KMS-11 (cell line): ENCODE measurements at regions not wholly inside any gene's neighbourhood (a gene's known extent, or its start where the extent isn't known, plus 50 kb on each side); places are given as distances from the start of the nearest gene placed in this dataset.

Experiments used
- H2AFZ ChIP-seq: fragments of 200-600 bp; sonication (generic); 2 replicates; pipeline ENCODE4 v1.6.1; 2016; ENCODE audit warnings: antibody characterized with exemption, mixed run types, low read depth
- H3K27ac ChIP-seq: fragments of 200-600 bp; sonication (generic); 2 replicates; pipeline ENCODE4 v1.6.1; 2016; ENCODE audit warnings: mild to moderate bottlenecking, mixed run types
- H3K27me3 ChIP-seq: fragments of 200-600 bp; sonication (generic); 2 replicates; pipeline ENCODE4 v1.6.1; 2017; ENCODE audit warnings: mild to moderate bottlenecking, low read depth, mixed run types, moderate library complexity; ENCODE audit not compliant: insufficient read depth
- H3K36me3 ChIP-seq: fragments of 200-600 bp; sonication (generic); 2 replicates; pipeline ENCODE4 v1.6.1; 2017; ENCODE audit warnings: mild to moderate bottlenecking, mixed run types; ENCODE audit not compliant: insufficient read depth
- H3K4me1 ChIP-seq: fragments of 200-600 bp; sonication (generic); 2 replicates; pipeline ENCODE4 v1.6.1; 2016; ENCODE audit warnings: mild to moderate bottlenecking, low read depth, mixed run types; ENCODE audit not compliant: poor library complexity, severe bottlenecking
- H3K4me2 ChIP-seq: fragments of 200-600 bp; sonication (generic); 2 replicates; pipeline ENCODE4 v1.7.0; 2016; ENCODE audit warnings: mild to moderate bottlenecking, mixed run types
- H3K4me3 ChIP-seq: fragments of 200-600 bp; sonication (generic); IDR thresholded peaks from 2 replicates; pipeline ENCODE4 v1.6.1; 2017; ENCODE audit warnings: low read depth, low read length, mixed read lengths; ENCODE audit not compliant: insufficient read depth
- H3K79me2 ChIP-seq: fragments of 200-600 bp; sonication (generic); 2 replicates; pipeline ENCODE4 v1.6.1; 2016; ENCODE audit warnings: low read depth, mixed run types; ENCODE audit not compliant: insufficient read depth
- H3K9ac ChIP-seq: fragments of 200-600 bp; sonication (generic); 2 replicates; pipeline ENCODE4 v1.6.1; 2016; ENCODE audit warnings: mild to moderate bottlenecking, mixed run types
- H4K20me1 ChIP-seq: fragments of 200-600 bp; sonication (generic); 2 replicates; pipeline ENCODE4 v1.6.1; 2016; ENCODE audit warnings: mild to moderate bottlenecking, mixed run types; ENCODE audit not compliant: insufficient read depth
- TF ChIP-seq, protein P1 (sequence below): fragments of 200-600 bp; sonication (generic); conservative IDR thresholded peaks from 2 replicates; pipeline ENCODE4 v1.6.1; 2017; ENCODE audit warnings: low read depth, mild to moderate bottlenecking, antibody characterized with exemption, low read length, moderate library complexity, mixed read lengths

DNA sequence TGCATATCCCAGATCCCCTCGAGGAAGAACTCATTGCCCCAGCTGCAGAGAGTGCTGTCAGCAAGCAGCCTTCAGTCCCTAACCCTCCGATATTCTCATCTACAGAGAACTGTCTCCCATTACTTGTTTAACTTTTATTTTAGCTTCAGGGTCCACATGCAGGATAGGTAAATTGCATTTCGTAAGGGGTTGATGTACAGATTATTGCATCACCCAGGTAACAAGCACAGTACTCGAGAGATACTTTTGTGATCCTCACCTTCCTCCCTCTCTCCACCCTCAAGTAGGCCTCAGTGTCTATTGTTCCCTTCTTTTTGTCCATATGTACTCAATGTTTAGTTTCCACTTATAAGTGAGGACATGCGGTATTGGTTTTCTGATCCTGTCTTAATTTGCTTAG lies 171.5 kb upstream of the IRS2 start:
- Histone ChIP-seq H3K36me3 (no peaks in the 10 kb centered on the region), H3K4me2 (no peak overlapping the region), H4K20me1 (no peaks in the 10 kb centered on the region), H3K4me3 (no peak overlapping the region), H3K9ac (no peak overlapping the region), H3K4me1 (no peaks in the 10 kb centered on the region), H3K27me3 (no peaks in the 10 kb centered on the region), H3K79me2 (no peaks in the 10 kb centered on the region), H3K27ac (no peak overlapping the region), H2AFZ (no peak overlapping the region)
- TF ChIP-seq, protein P1, sequence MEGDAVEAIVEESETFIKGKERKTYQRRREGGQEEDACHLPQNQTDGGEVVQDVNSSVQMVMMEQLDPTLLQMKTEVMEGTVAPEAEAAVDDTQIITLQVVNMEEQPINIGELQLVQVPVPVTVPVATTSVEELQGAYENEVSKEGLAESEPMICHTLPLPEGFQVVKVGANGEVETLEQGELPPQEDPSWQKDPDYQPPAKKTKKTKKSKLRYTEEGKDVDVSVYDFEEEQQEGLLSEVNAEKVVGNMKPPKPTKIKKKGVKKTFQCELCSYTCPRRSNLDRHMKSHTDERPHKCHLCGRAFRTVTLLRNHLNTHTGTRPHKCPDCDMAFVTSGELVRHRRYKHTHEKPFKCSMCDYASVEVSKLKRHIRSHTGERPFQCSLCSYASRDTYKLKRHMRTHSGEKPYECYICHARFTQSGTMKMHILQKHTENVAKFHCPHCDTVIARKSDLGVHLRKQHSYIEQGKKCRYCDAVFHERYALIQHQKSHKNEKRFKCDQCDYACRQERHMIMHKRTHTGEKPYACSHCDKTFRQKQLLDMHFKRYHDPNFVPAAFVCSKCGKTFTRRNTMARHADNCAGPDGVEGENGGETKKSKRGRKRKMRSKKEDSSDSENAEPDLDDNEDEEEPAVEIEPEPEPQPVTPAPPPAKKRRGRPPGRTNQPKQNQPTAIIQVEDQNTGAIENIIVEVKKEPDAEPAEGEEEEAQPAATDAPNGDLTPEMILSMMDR = no peak

DNA sequence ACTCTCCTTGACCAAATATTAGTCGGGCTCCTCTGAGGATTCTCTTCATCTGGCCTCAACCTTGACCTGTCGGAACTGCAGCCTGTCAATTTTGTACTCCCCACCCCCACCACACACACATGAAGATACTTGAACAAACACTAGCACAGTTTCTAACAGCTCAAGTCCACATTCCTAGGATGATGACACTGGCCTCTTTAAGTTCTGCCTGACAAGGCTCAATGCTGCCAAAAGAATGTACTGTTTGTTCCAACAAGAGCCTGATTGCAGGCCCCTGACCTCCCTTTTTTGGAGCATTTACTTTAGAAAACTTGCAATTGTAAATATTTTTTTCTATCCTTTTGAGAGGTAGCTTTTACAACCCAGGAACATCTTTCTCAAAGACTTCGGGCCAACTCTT lies 169.2 kb upstream of the IRS2 start:
- no peaks in the 10 kb centered on the region for H4K20me1 ChIP-seq
- H3K9ac ChIP-seq = no peak overlapping the region
- no peaks in the 10 kb centered on the region for H3K27me3 ChIP-seq
- no peak overlapping the region for H2AFZ ChIP-seq
- H3K4me3 ChIP-seq = no peak overlapping the region
- H3K4me2 ChIP-seq = no peak overlapping the region
- H3K36me3 ChIP-seq = no peaks in the 10 kb centered on the region
- no peaks in the 10 kb centered on the region for H3K4me1 ChIP-seq
- TF ChIP-seq, protein P1 = no peak
- H3K79me2 ChIP-seq = no peaks in the 10 kb centered on the region
- no peak overlapping the region for H3K27ac ChIP-seq

DNA sequence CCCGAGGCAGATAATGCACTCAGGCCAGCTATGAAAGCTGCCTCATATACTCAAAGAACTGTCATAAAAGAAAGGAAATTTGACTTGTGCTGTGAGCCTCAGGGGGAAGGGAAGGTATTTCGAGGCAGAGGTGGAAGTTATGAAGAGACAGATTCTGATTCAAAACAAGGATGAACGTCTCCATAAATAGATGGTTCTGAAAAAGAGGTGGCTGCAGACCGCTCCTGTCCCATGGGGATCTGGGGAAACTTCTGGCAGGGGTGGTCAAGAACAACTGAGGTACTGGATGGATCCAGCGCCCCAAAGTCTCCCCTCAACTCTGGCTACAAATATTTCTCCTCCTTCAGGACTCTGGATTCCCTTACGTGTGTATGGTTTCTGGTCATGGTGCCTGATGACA lies 168.1 kb upstream of the IRS2 start:
- TF ChIP-seq, protein P1 = no peak
- no peaks in the 10 kb centered on the region for H3K27me3 ChIP-seq

DNA sequence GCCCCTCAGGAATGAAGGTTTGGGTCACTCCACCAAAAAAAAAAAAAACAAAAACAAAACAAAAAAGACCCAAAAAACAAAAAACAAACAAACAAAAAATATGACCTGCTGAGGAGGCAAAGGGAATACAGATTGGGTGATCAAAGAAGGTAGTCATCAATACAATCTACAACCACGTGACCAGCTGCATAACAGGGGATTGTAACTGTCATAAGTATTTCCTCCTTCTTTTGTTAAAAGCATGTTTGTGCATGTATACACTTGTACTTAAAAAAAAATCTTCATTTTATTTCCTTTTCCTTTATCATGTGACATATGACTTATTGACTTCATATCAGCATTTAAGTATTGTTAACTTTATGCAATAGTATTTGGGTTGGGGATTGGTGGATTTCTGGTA lies 165.1 kb upstream of the IRS2 start:
- TF ChIP-seq, protein P1 = no peak

More for the DNA sequence above, 168.1 kb upstream of the IRS2 start:
- H3K4me3 ChIP-seq = no peak overlapping the region
- H3K4me2 ChIP-seq = no peak overlapping the region
- no peaks in the 10 kb centered on the region for H3K36me3 ChIP-seq
- H3K9ac ChIP-seq = no peak overlapping the region
- no peaks in the 10 kb centered on the region for H4K20me1 ChIP-seq
- H3K79me2 ChIP-seq = no peaks in the 10 kb centered on the region
- H3K4me1 ChIP-seq = no peaks in the 10 kb centered on the region
- H3K27ac ChIP-seq = no peak overlapping the region
- H2AFZ ChIP-seq = no peak overlapping the region

More for the DNA sequence above, 165.1 kb upstream of the IRS2 start:
- H3K4me2 ChIP-seq = no peak overlapping the region
- H3K4me3 ChIP-seq = no peak overlapping the region
- H4K20me1 ChIP-seq = no peaks in the 10 kb centered on the region
- H3K4me1 ChIP-seq = no peaks in the 10 kb centered on the region
- no peaks in the 10 kb centered on the region for H3K27me3 ChIP-seq
- no peaks in the 10 kb centered on the region for H3K36me3 ChIP-seq
- H3K27ac ChIP-seq = no peak overlapping the region
- no peak overlapping the region for H2AFZ ChIP-seq
- H3K9ac ChIP-seq = no peak overlapping the region
- no peaks in the 10 kb centered on the region for H3K79me2 ChIP-seq
